IMR-90 (cell line): ENCODE measurements at regions not wholly inside any gene's neighbourhood (a gene's known extent, or its start where the extent isn't known, plus 50 kb on each side); places are given as distances from the start of the nearest gene placed in this dataset.

Source experiments
- ATAC-seq: fragments of 200-7000 bp; cut with Tn5 transposase; 2 replicates; pipeline ENCODE4 v1.9.1; 2020; ENCODE audit warnings: low read depth, mild to moderate bottlenecking, moderate library complexity
- BruUV-seq: library from RNA; stranded (reverse); fragments of 400-500 nt; replicated peaks from 2 replicates; lab custom pipeline; 2021; lab: Mats Ljungman, UMichigan
- CTCF ChIA-PET: fragments of 300-600 bp; formaldehyde crosslinking; extraction: SDS; loops from one replicate; lab custom pipeline; 2021; ENCODE audit warnings: antibody characterized with exemption; lab: Yijun Ruan, JAX
- POLR2A ChIA-PET: fragments of 300-600 bp; sonication (Branson Sonifier 250); formaldehyde crosslinking; loops from one replicate; lab custom pipeline; 2022; ENCODE audit warnings: antibody characterized with exemption; ENCODE audit not compliant: unreplicated experiment; lab: Charles Lee
- DNase-seq: peaks from one replicate; pipeline ENCODE4 v3.0.0; 2013
- H2AFZ ChIP-seq: replicated peaks from 2 replicates; pipeline ENCODE3; 2013; ENCODE audit warnings: low read length, mild to moderate bottlenecking; ENCODE audit not compliant: poor library complexity
- H2AK5ac ChIP-seq: 2 replicates; pipeline ENCODE4 v1.6.1; 2013; ENCODE audit warnings: low read depth, low read length, inconsistent platforms
- H2AK9ac ChIP-seq: replicated peaks from 2 replicates; pipeline ENCODE3; 2013; ENCODE audit warnings: mild to moderate bottlenecking, low read depth, low read length, moderate library complexity; ENCODE audit not compliant: poor library complexity
- H2BK120ac ChIP-seq: 2 replicates; pipeline ENCODE4 v1.6.1; 2013; ENCODE audit warnings: low read depth, low read length, inconsistent platforms
- H2BK15ac ChIP-seq: 3 replicates; pipeline ENCODE4 v1.6.1; 2013; ENCODE audit warnings: low read depth, low read length, inconsistent platforms
- H2BK20ac ChIP-seq: 2 replicates; pipeline ENCODE4 v1.6.1; 2013; ENCODE audit warnings: low read depth, mild to moderate bottlenecking, inconsistent platforms, low read length, moderate library complexity
- H2BK5ac ChIP-seq: 2 replicates; pipeline ENCODE4 v1.6.1; 2013; ENCODE audit warnings: mild to moderate bottlenecking, low read depth, low read length, inconsistent platforms; ENCODE audit not compliant: poor library complexity, severe bottlenecking
- H3K14ac ChIP-seq: replicated peaks from 2 replicates; pipeline ENCODE4 v1.6.1; 2013; ENCODE audit warnings: low read depth, low read length, inconsistent platforms
- H3K18ac ChIP-seq: 2 replicates; pipeline ENCODE4 v1.6.1; 2013; ENCODE audit warnings: low read depth, low read length, control low read depth
- H3K23ac ChIP-seq: 2 replicates; pipeline ENCODE4 v1.6.1; 2013; ENCODE audit warnings: low read depth, low read length, inconsistent platforms
- H3K27ac ChIP-seq: 2 replicates; pipeline ENCODE4 v1.5.1; 2013; ENCODE audit warnings: mild to moderate bottlenecking, control low read depth, low read length; ENCODE audit not compliant: insufficient read depth
- H3K27me3 ChIP-seq: 2 replicates; pipeline ENCODE4 v1.6.1; 2013; ENCODE audit warnings: low read length; ENCODE audit not compliant: control insufficient read depth, insufficient read depth
- H3K36me3 ChIP-seq: 2 replicates; pipeline ENCODE4 v1.6.1; 2013; ENCODE audit warnings: low read length, mixed read lengths; ENCODE audit not compliant: control insufficient read depth, insufficient read depth
- H3K4ac ChIP-seq: 2 replicates; pipeline ENCODE4 v1.6.1; 2013; ENCODE audit warnings: low read depth, low read length, inconsistent platforms
- H3K4me1 ChIP-seq: 2 replicates; pipeline ENCODE4 v1.6.1; 2013; ENCODE audit warnings: low read length, mixed read lengths; ENCODE audit not compliant: control insufficient read depth, insufficient read depth
- H3K4me2 ChIP-seq: 2 replicates; pipeline ENCODE4 v1.6.1; 2013; ENCODE audit warnings: low read depth, mild to moderate bottlenecking, control low read depth, low read length, moderate library complexity
- H3K4me3 ChIP-seq: 2 replicates; pipeline ENCODE4 v1.5.1; 2013; ENCODE audit warnings: low read depth, mild to moderate bottlenecking, control low read depth, low read length, moderate library complexity; ENCODE audit not compliant: insufficient read depth
- H3K56ac ChIP-seq: 2 replicates; pipeline ENCODE4 v1.6.1; 2013; ENCODE audit warnings: low read length, inconsistent platforms; ENCODE audit not compliant: insufficient read depth; ENCODE audit errors: extremely low read depth
- H3K79me1 ChIP-seq, 2 experiments: 2 replicates each; pipeline ENCODE4 v1.6.1; 2013; ENCODE audit warnings: low read length in 2 of 2, inconsistent platforms in 1 of 2, low read depth in 1 of 2
- H3K9ac ChIP-seq: 2 replicates; pipeline ENCODE4 v1.6.1; 2013; ENCODE audit warnings: low read depth, low read length, control low read depth
- H3K9me1 ChIP-seq: 2 replicates; pipeline ENCODE4 v1.6.1; 2013; ENCODE audit warnings: low read length, inconsistent platforms; ENCODE audit not compliant: insufficient read depth
- H3K9me3 ChIP-seq: 2 replicates; pipeline ENCODE4 v1.6.1; 2013; ENCODE audit warnings: low read length; ENCODE audit not compliant: control insufficient read depth, insufficient read depth
- H4K20me1 ChIP-seq: 2 replicates; pipeline ENCODE4 v1.6.1; 2013; ENCODE audit warnings: low read length, inconsistent platforms; ENCODE audit not compliant: insufficient read depth
- H4K5ac ChIP-seq: 2 replicates; pipeline ENCODE4 v1.6.1; 2013; ENCODE audit warnings: mild to moderate bottlenecking, low read depth, low read length, control low read depth
- H4K8ac ChIP-seq, 2 experiments: 2 replicates each; pipeline ENCODE4 v1.6.1; 2013; ENCODE audit warnings: low read depth in 2 of 2, low read length in 2 of 2, control low read depth in 1 of 2, inconsistent platforms in 1 of 2
- H4K91ac ChIP-seq: 2 replicates; pipeline ENCODE4 v1.6.1; 2013; ENCODE audit warnings: low read depth, low read length, inconsistent platforms; ENCODE audit not compliant: insufficient read depth
- BHLHE40 ChIP-seq: fragments of 150-350 bp; IDR thresholded peaks from 2 replicates; pipeline ENCODE4 v1.6.1; 2016; ENCODE audit warnings: mild to moderate bottlenecking, low read depth, low read length
- CEBPB ChIP-seq: IDR thresholded peaks from 2 replicates; pipeline ENCODE4 v1.6.1; 2012; ENCODE audit warnings: low read depth, low read length, improper control_type of control experiment
- CHD1 ChIP-seq: IDR thresholded peaks from 2 replicates; pipeline ENCODE4 v1.6.1; 2012; ENCODE audit warnings: low read depth, low read length, improper control_type of control experiment
- CTCF ChIP-seq: conservative IDR thresholded peaks from 2 replicates; pipeline ENCODE4 v1.5.1; 2012; ENCODE audit warnings: mild to moderate bottlenecking, low read depth, low read length, improper control_type of control experiment
- FOS ChIP-seq: fragments of 150-350 bp; IDR thresholded peaks from 2 replicates; pipeline ENCODE4 v1.6.1; 2016; ENCODE audit warnings: low read depth, low read length
- MAZ ChIP-seq: IDR thresholded peaks from 2 replicates; pipeline ENCODE4 v1.6.1; 2012; ENCODE audit warnings: low read depth, mild to moderate bottlenecking, low read length, improper control_type of control experiment, moderate library complexity, borderline replicate concordance
- MXI1 ChIP-seq: IDR thresholded peaks from 2 replicates; pipeline ENCODE4 v1.6.1; 2012; ENCODE audit warnings: low read depth, mild to moderate bottlenecking, low read length, moderate library complexity, borderline replicate concordance
- NFE2L2 ChIP-seq: fragments of 150-350 bp; IDR thresholded peaks from 2 replicates; pipeline ENCODE4 v1.6.1; 2016; ENCODE audit warnings: low read depth, mild to moderate bottlenecking, low read length
- POLR2A ChIP-seq: IDR thresholded peaks from 2 replicates; pipeline ENCODE4 v1.6.1; 2012; ENCODE audit warnings: mild to moderate bottlenecking, low read depth, low read length
- RAD21 ChIP-seq: IDR thresholded peaks from 2 replicates; pipeline ENCODE4 v1.6.1; 2012; ENCODE audit warnings: low read length, improper control_type of control experiment
- RCOR1 ChIP-seq: IDR thresholded peaks from 2 replicates; pipeline ENCODE4 v1.6.1; 2012; ENCODE audit warnings: mild to moderate bottlenecking, low read length, improper control_type of control experiment; ENCODE audit not compliant: insufficient replicate concordance
- RFX5 ChIP-seq: IDR thresholded peaks from 2 replicates; pipeline ENCODE4 v1.8.0; 2012; ENCODE audit warnings: low read depth, mild to moderate bottlenecking, low read length, moderate library complexity
- SMC3 ChIP-seq: fragments of 150-350 bp; IDR thresholded peaks from 2 replicates; pipeline ENCODE4 v1.6.1; 2016; ENCODE audit warnings: low read depth, mild to moderate bottlenecking, antibody characterized with exemption, low read length, moderate library complexity
- WGBS, 2 experiments: methylation state at CpG; one replicate each; pipeline versions ENCODE4 v1.1.5 to v1.1.7; 2013; ENCODE audit warnings: missing lambda C conversion rate in 2 of 2; ENCODE audit not compliant: insufficient read length in 1 of 2; ENCODE audit errors: extremely low coverage in 2 of 2; 5-methylcytosine and 5-hydroxymethylcytosine counted together
- dilution Hi-C: fragments of 300-500 bp; cut with HindIII; formaldehyde crosslinking; loops from one replicate; pipeline ENCODE4 v1.14.3; 2018; ENCODE audit warnings: low sequenced_read_pairs; ENCODE audit not compliant: unreplicated experiment
- in situ Hi-C: fragments of 300-500 bp; cut with MboI; formaldehyde crosslinking; loops from 3 replicates; pipeline ENCODE4 v1.14.3; 2019; ENCODE audit warnings: low sequenced_read_pairs, inconsistent platforms, mixed read lengths
- intact Hi-C: fragments of 100-400 bp; cut with micrococcal nuclease; formaldehyde crosslinking; loops from 2 replicates; pipeline ENCODE4 v1.10.0; 2022

- intact Hi-C loops (no loop called here), dilution Hi-C loops (no loop called here), in situ Hi-C loops (no loop called here)
- Histone ChIP-seq H2AK5ac (no peak overlapping the region), H4K91ac (no peak overlapping the region), H3K23ac (no peak overlapping the region), H3K4me1 (no peaks in the 10 kb centered on the region), H4K5ac (no peak overlapping the region), H4K8ac (no peak overlapping the region), H3K79me1 (no peaks in the 10 kb centered on the region), H3K14ac (no peak overlapping the region), H3K9me3 (no peaks in the 10 kb centered on the region), H2BK5ac (no peak overlapping the region), H3K56ac (no peak overlapping the region), H2BK20ac (no peak overlapping the region), H3K9ac (no peak overlapping the region), H3K36me3 (no peaks in the 10 kb centered on the region), H4K20me1 (no peaks in the 10 kb centered on the region), H3K4ac (no peak overlapping the region), H3K18ac (no peak overlapping the region), H3K27ac (no peak overlapping the region), H3K27me3 (no peaks in the 10 kb centered on the region; the same call in 1 of the 2 replicates), H2BK120ac (no peak overlapping the region), H2AFZ (no peak overlapping the region), H3K9me1 (no peaks in the 10 kb centered on the region), H3K4me3 (no peak overlapping the region), H2AK9ac (no peak overlapping the region), H2BK15ac (no peak overlapping the region), H3K4me2 (no peak overlapping the region)
- no peak for DNase-seq
- BruUV-seq, result no TSS peak
- CTCF ChIA-PET, result no interaction called here
- POLR2A ChIA-PET, result no interaction called here
- TF ChIP-seq BHLHE40, result no peak
- TF ChIP-seq RCOR1, result no peak
- no peak for TF ChIP-seq FOS
- TF ChIP-seq CTCF, result no peak
- no peak for TF ChIP-seq MAZ
- TF ChIP-seq CEBPB, result no peak
- TF ChIP-seq RFX5, result no peak
- TF ChIP-seq MXI1, result no peak
- TF ChIP-seq RAD21, result no peak
- no peak for TF ChIP-seq POLR2A
- no peak for TF ChIP-seq SMC3
- no peak for TF ChIP-seq NFE2L2
- TF ChIP-seq CHD1, result no peak
- ATAC-seq, result no peak
- no CpG with 5 or more reads among the region's 2 CpGs for WGBS, 2 experiments
These were observed 417.5 kb downstream of the CDH11 start for GRCh38 chr16:64704386-64704785.
